ENCODE measurements at regions not wholly inside any gene's neighbourhood (a gene's known extent, or its start where the extent isn't known, plus 50 kb on each side); places are given as distances from the start of the nearest gene placed in this dataset.

- intact Hi-C loops (cut with micrococcal nuclease): no loop called here
- Mint-ChIP-seq H3K27me3 (peaks cover 2% of the 10 kb centered on the region), H3K36me3 (ENCODE audit: low read depth) (no peaks in the 10 kb centered on the region), H3K4me3 (no peak overlapping the region), H3K9me3 (no peaks in the 10 kb centered on the region), H3K27ac (no peak overlapping the region), H3K4me1 (ENCODE audit: low read depth) (no peaks in the 10 kb centered on the region)
- ATAC-seq (no peak), DNase-seq (no peak)
- POLR2A ChIA-PET: no interaction called here
- CTCF ChIA-PET: no interaction called here
- TF ChIP-seq CTCF (IDR thresholded peaks at IDR 0.05): no peak
Observed at GRCh38 chr12:58302487-58303011, 361.2 kb downstream of the ATP23 start.

GRCh38 chr12:58306266-58307000, 365.1 kb downstream of the ATP23 start:
- ATAC-seq (no peak), DNase-seq (no peak)
- Mint-ChIP-seq H3K9me3 (no peaks in the 10 kb centered on the region), H3K27ac (no peak overlapping the region), H3K4me1 (ENCODE audit: low read depth) (no peaks in the 10 kb centered on the region), H3K4me3 (no peak overlapping the region), H3K36me3 (ENCODE audit: low read depth) (no peaks in the 10 kb centered on the region), H3K27me3 (peaks cover 2% of the 10 kb centered on the region)
- POLR2A ChIA-PET: no interaction called here
- TF ChIP-seq CTCF (IDR thresholded peaks at IDR 0.05): no peak
- intact Hi-C loops (cut with micrococcal nuclease): no loop called here
- CTCF ChIA-PET: no interaction called here

- no peak for ATAC-seq
- Mint-ChIP-seq H3K36me3 (ENCODE audit: low read depth) (no peaks in the 10 kb centered on the region), H3K27me3 (peaks cover 2% of the 10 kb centered on the region), H3K9me3 (no peaks in the 10 kb centered on the region), H3K4me3 (no peak overlapping the region), H3K27ac (no peak overlapping the region), H3K4me1 (ENCODE audit: low read depth) (no peaks in the 10 kb centered on the region)
- no peak for DNase-seq
- no peak for TF ChIP-seq CTCF (IDR thresholded peaks at IDR 0.05)
- ChIA-PET POLR2A (no interaction called here), CTCF (no interaction called here)
- intact Hi-C loops (cut with micrococcal nuclease): no loop called here
Observed at GRCh38 chr12:58309806-58310205, 368.4 kb downstream of the ATP23 start.

GRCh38 chr12:58310368-58310767, 369.0 kb downstream of the ATP23 start:
- DNase-seq (no peak), ATAC-seq (no peak)
- no peaks in the 10 kb centered on the region for H3K4me1 Mint-ChIP-seq (ENCODE audit: low read depth)
- H3K27me3 Mint-ChIP-seq: peaks cover 2% of the 10 kb centered on the region
- intact Hi-C loops (cut with micrococcal nuclease): no loop called here
- H3K36me3 Mint-ChIP-seq (ENCODE audit: low read depth): no peaks in the 10 kb centered on the region
- no peaks in the 10 kb centered on the region for H3K9me3 Mint-ChIP-seq
- POLR2A ChIA-PET: no interaction called here
- CTCF ChIA-PET: no interaction called here
- H3K4me3 Mint-ChIP-seq: no peak overlapping the region
- H3K27ac Mint-ChIP-seq: no peak overlapping the region
- no peak for TF ChIP-seq CTCF (IDR thresholded peaks at IDR 0.05)

GRCh38 chr12:58310809-58311622, 369.6 kb downstream of the ATP23 start:
- peaks cover 2% of the 10 kb centered on the region for H3K27me3 Mint-ChIP-seq
- CTCF ChIA-PET: no interaction called here
- ATAC-seq (no peak), DNase-seq (no peak)
- POLR2A ChIA-PET: no interaction called here
- no peak for TF ChIP-seq CTCF (IDR thresholded peaks at IDR 0.05)
- H3K4me3 Mint-ChIP-seq: no peak overlapping the region
- H3K9me3 Mint-ChIP-seq: no peaks in the 10 kb centered on the region
- intact Hi-C loops (cut with micrococcal nuclease): no loop called here
- H3K36me3 Mint-ChIP-seq (ENCODE audit: low read depth): no peaks in the 10 kb centered on the region
- no peak overlapping the region for H3K27ac Mint-ChIP-seq
- H3K4me1 Mint-ChIP-seq (ENCODE audit: low read depth): no peaks in the 10 kb centered on the region
